ENCODE measurements at regions not wholly inside any gene's neighbourhood (a gene's known extent, or its start where the extent isn't known, plus 50 kb on each side); places are given as distances from the start of the nearest gene placed in this dataset.

DNA sequence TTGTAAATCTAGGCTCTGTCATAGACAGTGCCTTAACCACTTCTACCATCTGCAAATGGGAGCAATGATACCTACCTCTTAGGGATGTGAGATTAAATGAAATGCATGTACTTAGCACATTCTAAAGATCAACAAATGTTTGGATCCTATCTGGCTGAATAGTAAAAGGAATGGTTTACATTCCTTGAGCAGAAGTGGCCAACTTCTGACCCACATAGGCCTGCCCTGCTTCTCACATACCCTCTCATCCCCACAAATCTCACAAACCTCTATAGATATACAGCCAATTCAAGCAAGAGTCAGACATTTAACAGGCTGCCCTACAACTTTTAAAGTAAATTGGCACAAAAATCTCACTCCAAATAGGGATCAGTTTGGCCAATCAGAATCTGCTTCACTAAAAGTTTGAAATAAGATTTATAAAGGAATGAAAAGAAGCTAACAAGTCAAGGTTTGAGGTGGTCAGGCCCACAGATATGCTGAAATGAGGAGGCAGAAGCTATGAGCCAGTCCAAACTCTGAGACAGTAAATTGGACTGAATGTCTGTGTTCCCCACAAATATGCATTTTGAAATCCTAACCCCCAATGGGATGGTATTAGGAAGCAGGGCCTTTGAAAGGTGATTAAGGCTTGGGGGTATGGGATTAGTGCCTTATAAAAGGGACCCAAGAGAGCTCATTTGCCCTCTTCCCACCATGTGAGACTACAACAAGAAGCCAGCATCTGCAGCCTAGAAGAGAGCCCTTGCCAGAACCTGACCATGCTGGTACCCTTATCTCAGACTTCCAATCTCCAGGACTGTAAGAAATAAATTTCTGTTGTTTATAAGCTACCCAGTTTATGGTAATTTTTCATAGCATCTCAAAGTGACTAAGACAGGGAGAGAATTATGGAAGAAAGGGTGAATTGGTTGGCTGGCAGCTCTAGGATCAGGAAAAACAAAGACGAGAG, 227.8 kb upstream of the RBMS1 start:
- TF ChIP-seq POLR2A (IDR thresholded peaks at IDR 0.05) = no peak
- TF ChIP-seq POLR2AphosphoS5 (IDR thresholded peaks at IDR 0.05) = no peak
- TF ChIP-seq, protein P1, sequence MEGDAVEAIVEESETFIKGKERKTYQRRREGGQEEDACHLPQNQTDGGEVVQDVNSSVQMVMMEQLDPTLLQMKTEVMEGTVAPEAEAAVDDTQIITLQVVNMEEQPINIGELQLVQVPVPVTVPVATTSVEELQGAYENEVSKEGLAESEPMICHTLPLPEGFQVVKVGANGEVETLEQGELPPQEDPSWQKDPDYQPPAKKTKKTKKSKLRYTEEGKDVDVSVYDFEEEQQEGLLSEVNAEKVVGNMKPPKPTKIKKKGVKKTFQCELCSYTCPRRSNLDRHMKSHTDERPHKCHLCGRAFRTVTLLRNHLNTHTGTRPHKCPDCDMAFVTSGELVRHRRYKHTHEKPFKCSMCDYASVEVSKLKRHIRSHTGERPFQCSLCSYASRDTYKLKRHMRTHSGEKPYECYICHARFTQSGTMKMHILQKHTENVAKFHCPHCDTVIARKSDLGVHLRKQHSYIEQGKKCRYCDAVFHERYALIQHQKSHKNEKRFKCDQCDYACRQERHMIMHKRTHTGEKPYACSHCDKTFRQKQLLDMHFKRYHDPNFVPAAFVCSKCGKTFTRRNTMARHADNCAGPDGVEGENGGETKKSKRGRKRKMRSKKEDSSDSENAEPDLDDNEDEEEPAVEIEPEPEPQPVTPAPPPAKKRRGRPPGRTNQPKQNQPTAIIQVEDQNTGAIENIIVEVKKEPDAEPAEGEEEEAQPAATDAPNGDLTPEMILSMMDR (IDR thresholded peaks at IDR 0.05) = no peak
- Histone ChIP-seq H3K4me3 (no peak overlapping the region), H3K27me3 (no peaks in the 10 kb centered on the region), H3K36me3 (no peaks in the 10 kb centered on the region), H3K4me1 (no peaks in the 10 kb centered on the region), H3K27ac (no peak overlapping the region), H3K9me3 (no peaks in the 10 kb centered on the region)
- no peak for DNase-seq (ENCODE audit: low spot score in 2 of 2)
- intact Hi-C loops (cut with DNase I; ENCODE audit: low total_unique reads) = no loop called here

DNA sequence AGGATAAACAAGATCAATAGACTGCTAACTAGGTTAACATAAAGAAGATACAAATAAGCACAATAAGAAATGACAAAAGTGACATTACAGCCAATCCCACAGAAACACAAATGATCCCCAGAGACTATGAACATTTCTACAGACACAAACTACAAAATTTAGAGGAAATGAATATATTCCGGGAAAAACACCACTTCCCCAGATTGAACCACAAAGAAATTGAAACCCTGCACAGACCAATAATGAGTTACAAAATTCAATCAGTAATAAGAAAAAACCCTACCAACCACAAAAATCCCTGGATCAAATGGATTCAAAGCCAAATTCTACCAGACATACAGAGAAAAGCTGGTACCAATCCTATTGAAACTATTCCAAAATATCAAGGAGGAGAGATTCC, 232.4 kb upstream of the RBMS1 start:
- H3K36me3 ChIP-seq = no peaks in the 10 kb centered on the region

DNA sequence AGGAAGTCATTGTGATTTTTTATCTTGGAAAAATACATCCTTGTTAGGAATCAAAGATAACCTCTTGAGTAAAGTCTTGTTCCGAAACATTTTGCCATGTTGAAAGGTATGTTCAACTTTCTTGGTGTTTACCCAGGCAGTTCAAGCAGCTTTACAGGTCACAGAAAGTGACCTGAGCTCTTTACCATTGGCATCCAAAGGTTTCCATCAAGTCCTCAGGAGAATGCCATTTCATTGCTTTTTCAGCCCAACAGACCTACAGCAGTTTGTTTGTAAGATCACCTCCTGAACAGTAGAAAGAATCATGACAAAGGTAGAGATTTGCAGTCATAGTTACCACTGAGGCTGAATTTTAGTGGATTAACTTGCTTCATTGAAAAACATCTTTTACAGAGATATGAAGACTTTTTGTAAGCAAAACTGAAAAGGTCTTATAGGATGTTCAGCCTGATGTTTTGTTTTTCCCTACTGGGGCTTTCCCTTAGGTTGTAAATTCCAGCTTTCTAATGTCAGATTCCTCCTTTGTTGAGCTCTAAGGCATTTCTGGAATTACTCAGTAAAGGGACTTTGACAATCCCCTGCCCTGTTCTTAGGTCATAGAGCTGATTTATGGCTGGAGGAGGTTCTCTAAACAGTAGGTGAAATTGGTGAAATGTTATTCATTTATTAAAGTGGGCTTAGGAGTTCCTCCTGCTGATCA, 236.8 kb upstream of the RBMS1 start:
- Histone ChIP-seq H3K9me3 (no peaks in the 10 kb centered on the region), H3K4me3 (no peak overlapping the region), H3K27me3 (no peaks in the 10 kb centered on the region), H3K4me1 (no peaks in the 10 kb centered on the region), H3K27ac (no peak overlapping the region), H3K36me3 (no peaks in the 10 kb centered on the region)
- intact Hi-C loops (cut with DNase I; ENCODE audit: low total_unique reads) = no loop called here
- TF ChIP-seq, protein P1 (IDR thresholded peaks at IDR 0.05) = no peak
- no peak for TF ChIP-seq POLR2AphosphoS5 (IDR thresholded peaks at IDR 0.05)
- TF ChIP-seq POLR2A (IDR thresholded peaks at IDR 0.05) = no peak
- DNase-seq (ENCODE audit: low spot score in 2 of 2) = no peak

More for the DNA sequence above, 232.4 kb upstream of the RBMS1 start:
- intact Hi-C loops (cut with DNase I; ENCODE audit: low total_unique reads) = no loop called here
- no peaks in the 10 kb centered on the region for H3K27me3 ChIP-seq
- no peak overlapping the region for H3K4me3 ChIP-seq
- DNase-seq (ENCODE audit: low spot score in 2 of 2) = no peak
- H3K4me1 ChIP-seq = no peaks in the 10 kb centered on the region
- TF ChIP-seq, protein P1 (IDR thresholded peaks at IDR 0.05) = no peak
- no peak for TF ChIP-seq POLR2A (IDR thresholded peaks at IDR 0.05)
- TF ChIP-seq POLR2AphosphoS5 (IDR thresholded peaks at IDR 0.05) = no peak
- H3K9me3 ChIP-seq = no peaks in the 10 kb centered on the region
- no peak overlapping the region for H3K27ac ChIP-seq

DNA sequence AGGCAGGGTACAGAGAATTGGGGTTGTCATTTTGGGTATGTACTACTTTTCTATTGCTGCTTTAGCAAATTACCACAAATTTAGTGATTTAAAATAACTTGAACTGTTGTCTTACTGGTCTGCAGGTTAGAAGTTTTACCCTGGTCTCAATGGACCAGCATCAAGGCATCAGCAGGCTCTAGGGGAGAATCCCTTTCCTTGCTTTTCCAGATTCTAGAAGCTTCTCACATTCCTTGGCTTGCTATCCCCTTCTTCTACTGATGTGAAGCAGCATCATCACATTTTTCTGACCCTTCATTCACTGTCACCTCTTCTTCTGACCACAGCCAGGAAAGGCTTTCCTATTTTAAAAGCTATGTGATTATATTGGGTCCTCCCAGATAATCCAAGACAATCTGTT, 237.8 kb upstream of the RBMS1 start:
- TF ChIP-seq POLR2A (IDR thresholded peaks at IDR 0.05) (no peak), POLR2AphosphoS5 (IDR thresholded peaks at IDR 0.05) (no peak)
- TF ChIP-seq, protein P1 (IDR thresholded peaks at IDR 0.05) = no peak
- Histone ChIP-seq H3K9me3 (no peaks in the 10 kb centered on the region), H3K27me3 (no peaks in the 10 kb centered on the region), H3K4me3 (no peak overlapping the region), H3K4me1 (no peaks in the 10 kb centered on the region), H3K27ac (no peak overlapping the region), H3K36me3 (no peaks in the 10 kb centered on the region)
- DNase-seq (ENCODE audit: low spot score in 2 of 2) = no peak
- intact Hi-C loops (cut with DNase I; ENCODE audit: low total_unique reads) = no loop called here

DNA sequence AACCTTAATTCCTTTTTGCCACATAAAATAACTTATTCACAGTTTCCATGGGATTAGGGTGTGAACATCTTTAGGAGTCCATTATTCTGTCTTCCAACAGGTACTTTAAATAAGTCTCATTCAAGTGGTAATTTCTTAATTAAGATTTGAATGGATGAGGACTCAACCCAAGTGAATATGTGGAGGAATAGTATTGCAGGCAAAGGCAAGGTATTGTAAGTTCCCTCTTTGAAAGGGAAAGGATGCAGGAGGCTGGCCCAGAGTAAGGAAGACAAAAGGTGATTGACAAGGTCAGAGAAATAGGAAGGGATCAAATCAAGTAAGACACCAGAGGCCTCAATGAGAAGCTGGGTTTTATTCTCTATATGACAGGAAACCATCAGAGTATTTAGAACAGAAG, 238.2 kb upstream of the RBMS1 start:
- Histone ChIP-seq H3K27me3 (no peaks in the 10 kb centered on the region), H3K9me3 (no peaks in the 10 kb centered on the region), H3K4me1 (no peaks in the 10 kb centered on the region), H3K27ac (no peak overlapping the region), H3K36me3 (no peaks in the 10 kb centered on the region), H3K4me3 (no peak overlapping the region)
- no peak for TF ChIP-seq POLR2A (IDR thresholded peaks at IDR 0.05)
- TF ChIP-seq, protein P1 (IDR thresholded peaks at IDR 0.05) = no peak
- no peak for TF ChIP-seq POLR2AphosphoS5 (IDR thresholded peaks at IDR 0.05)
- DNase-seq (ENCODE audit: low spot score in 2 of 2) = no peak
- intact Hi-C loops (cut with DNase I; ENCODE audit: low total_unique reads) = no loop called here

All from breast epithelium (tissue), 4 donors.